AG10803 (cell line): ENCODE measurements at regions not wholly inside any gene's neighbourhood (a gene's known extent, or its start where the extent isn't known, plus 50 kb on each side); places are given as distances from the start of the nearest gene placed in this dataset.
A peak's percentile ranks its signal among the peaks of the same experiment; 100 is the strongest.

Experiments used
- DNase-seq: peaks from one replicate; pipeline ENCODE4 v3.0.0; 2010; ENCODE audit warnings: low read depth
- H3K4me3 ChIP-seq: 2 replicates; pipeline ENCODE4 v1.5.1; 2011; ENCODE audit warnings: mild to moderate bottlenecking, low read length, control low read depth
- CTCF ChIP-seq: conservative IDR thresholded peaks from 2 replicates; pipeline ENCODE4 v1.5.1; 2011; ENCODE audit warnings: mild to moderate bottlenecking, low read length, control low read depth, inconsistent platforms

- H3K4me3 ChIP-seq, result no peak overlapping the region
- DNase-seq, result no peak
- no peak for TF ChIP-seq CTCF
Observed at GRCh38 chr6:22043284-22043962, 253.4 kb downstream of the PRL start.

GRCh38 chr6:22045261-22045912 is 251.4 kb downstream of the PRL start:
- H3K4me3 ChIP-seq, result no peak overlapping the region
- no peak for DNase-seq
- TF ChIP-seq CTCF, result no peak

GRCh38 chr6:22049002-22049401 is 247.8 kb downstream of the PRL start:
- no peak overlapping the region for H3K4me3 ChIP-seq
- no peak for TF ChIP-seq CTCF
- no peak for DNase-seq

DNA sequence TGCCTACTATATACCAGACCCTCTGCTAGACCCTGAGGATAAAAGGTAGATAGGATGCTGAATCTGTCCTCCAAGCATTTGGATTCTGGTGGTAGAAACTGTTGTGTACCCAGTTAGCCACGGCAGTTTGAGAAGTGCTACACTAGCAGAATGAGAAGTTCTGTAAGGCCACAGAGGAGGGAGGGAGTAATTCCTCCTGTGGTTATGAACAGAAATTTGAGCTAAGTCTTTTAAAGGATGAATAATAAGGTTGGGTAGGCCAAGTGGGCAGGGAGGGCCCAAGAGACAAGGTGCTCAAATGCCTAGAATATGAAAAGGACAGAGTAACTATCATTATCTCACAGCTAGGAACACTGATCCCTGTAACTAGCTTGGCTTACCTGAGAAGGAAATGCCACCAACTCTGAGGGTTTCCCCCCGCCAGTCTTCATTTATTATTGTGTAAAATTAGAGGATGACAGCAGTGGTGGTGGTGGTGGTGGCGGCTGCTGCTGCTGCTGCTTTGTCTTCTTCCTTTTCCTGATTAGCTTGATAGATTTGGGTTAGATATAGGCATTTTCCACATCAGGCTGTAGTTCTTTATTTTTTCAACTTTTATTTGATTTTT is 243.3 kb downstream of the PRL start:
- DNase-seq, result no peak
- no peak overlapping the region for H3K4me3 ChIP-seq
- no peak for TF ChIP-seq CTCF

GRCh38 chr6:22056398-22056797 is 240.4 kb downstream of the PRL start:
- DNase-seq, result no peak
- no peak for TF ChIP-seq CTCF
- no peak overlapping the region for H3K4me3 ChIP-seq

DNA sequence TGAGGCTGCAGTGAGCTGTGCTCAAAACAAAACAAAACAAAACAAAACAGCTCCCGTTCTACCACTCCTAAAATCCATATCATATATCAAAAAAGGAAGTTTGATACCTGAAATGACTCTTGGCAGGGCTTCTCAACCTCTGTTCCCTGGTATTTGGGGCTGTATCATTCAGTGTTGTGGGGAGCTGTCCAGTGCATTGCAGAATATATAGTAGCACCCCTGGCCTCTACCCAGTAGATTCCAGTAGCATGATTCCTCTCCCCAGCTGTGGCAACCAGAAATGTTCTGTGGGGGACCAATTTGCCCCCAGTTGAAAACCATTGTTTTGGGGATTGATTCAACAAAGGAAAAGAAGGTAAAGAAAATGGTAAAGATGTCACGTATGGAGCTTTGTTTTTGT is 238.9 kb downstream of the PRL start:
- H3K4me3 ChIP-seq, result no peak overlapping the region
- peak; percentile 44 for DNase-seq
- no peak for TF ChIP-seq CTCF

GRCh38 chr6:22059126-22059525 is 237.7 kb downstream of the PRL start:
- H3K4me3 ChIP-seq, result no peak overlapping the region
- DNase-seq, result no peak
- no peak for TF ChIP-seq CTCF
